ENCODE measurements at regions not wholly inside any gene's neighbourhood (a gene's known extent, or its start where the extent isn't known, plus 50 kb on each side); places are given as distances from the start of the nearest gene placed in this dataset.

GRCh38 chr7:125643302-125643701, 713.7 kb upstream of the POT1 start:
- intact Hi-C loops (cut with DNase I; ENCODE audit: low total_unique reads), result no loop called here
- Histone ChIP-seq H3K27me3 (replicated peaks in 1 of 7) (no peaks in the 10 kb centered on the region), H3K9me3 (peaks cover 0 to 3% (median 0%) of the 10 kb centered on the region in 8 donors), H3K4me3 (no peak overlapping the region), H3K4me1 (no peaks in the 10 kb centered on the region), H3K27ac (no peak overlapping the region), H3K36me3 (no peaks in the 10 kb centered on the region)
- WGBS, 5 donors, result 90 to 94% (median 92%) methylated on average over 7 of the region's 7 CpGs
- no peak for DNase-seq
- TF ChIP-seq POLR2A (IDR thresholded peaks at IDR 0.05) (no peak), CTCF (IDR thresholded peaks at IDR 0.05 in 8 of 11, conservative IDR thresholded peaks at IDR 0.05 in 3 of 11) (no peak), POLR2AphosphoS5 (IDR thresholded peaks at IDR 0.05) (no peak)

- TF ChIP-seq CTCF (IDR thresholded peaks at IDR 0.05 in 8 of 11, conservative IDR thresholded peaks at IDR 0.05 in 3 of 11) (no peak), POLR2A (IDR thresholded peaks at IDR 0.05) (no peak), POLR2AphosphoS5 (IDR thresholded peaks at IDR 0.05) (no peak)
- Histone ChIP-seq H3K4me3 (no peak overlapping the region), H3K36me3 (no peaks in the 10 kb centered on the region), H3K4me1 (no peaks in the 10 kb centered on the region), H3K9me3 (peaks cover 0 to 4% (median 0%) of the 10 kb centered on the region in 8 donors), H3K27me3 (replicated peaks in 1 of 7) (no peaks in the 10 kb centered on the region), H3K27ac (no peak overlapping the region)
- intact Hi-C loops (cut with DNase I; ENCODE audit: low total_unique reads), result no loop called here
- DNase-seq, result no peak
- 69 to 76% (median 70%) methylated on average over 3 of the region's 3 CpGs for WGBS, 5 donors
These were observed 712.3 kb upstream of the POT1 start for GRCh38 chr7:125641884-125642283.

- H3K4me1 ChIP-seq, result no peaks in the 10 kb centered on the region
- H3K27ac ChIP-seq, result no peak overlapping the region
- no peaks in the 10 kb centered on the region for H3K36me3 ChIP-seq
- no peaks in the 10 kb centered on the region for H3K27me3 ChIP-seq (replicated peaks in 1 of 7)
- H3K4me3 ChIP-seq, result no peak overlapping the region
- TF ChIP-seq CTCF (IDR thresholded peaks at IDR 0.05 in 8 of 11, conservative IDR thresholded peaks at IDR 0.05 in 3 of 11) (no peak), POLR2A (IDR thresholded peaks at IDR 0.05) (no peak), POLR2AphosphoS5 (IDR thresholded peaks at IDR 0.05) (no peak)
- peaks cover 0 to 10% (median 0%) of the 10 kb centered on the region in 8 donors for H3K9me3 ChIP-seq
- DNase-seq, result no peak
- intact Hi-C loops (cut with DNase I; ENCODE audit: low total_unique reads), result no loop called here
These were observed 706.8 kb upstream of the POT1 start for GRCh38 chr7:125636320-125636962.

GRCh38 chr7:125618516-125618915, 688.9 kb upstream of the POT1 start:
- H3K27me3 ChIP-seq (replicated peaks in 1 of 7), result no peaks in the 10 kb centered on the region
- H3K36me3 ChIP-seq, result no peaks in the 10 kb centered on the region
- TF ChIP-seq CTCF (IDR thresholded peaks at IDR 0.05 in 8 of 11, conservative IDR thresholded peaks at IDR 0.05 in 3 of 11), result no peak
- TF ChIP-seq POLR2AphosphoS5 (IDR thresholded peaks at IDR 0.05), result no peak
- no peak for TF ChIP-seq POLR2A (IDR thresholded peaks at IDR 0.05)
- H3K27ac ChIP-seq, result no peak overlapping the region
- intact Hi-C loops (cut with DNase I; ENCODE audit: low total_unique reads), result no loop called here
- peaks cover 0 to 50% (median 31%) of the 10 kb centered on the region in 8 donors for H3K9me3 ChIP-seq
- H3K4me1 ChIP-seq, result no peaks in the 10 kb centered on the region
- WGBS, 5 donors, result 75 to 96% (median 86%) methylated on average over 2 of the region's 2 CpGs
- no peak overlapping the region for H3K4me3 ChIP-seq
- no peak for DNase-seq

Measured in spleen (tissue), 11 donors.